Chondrocyte (in vitro differentiated cells): ENCODE measurements at regions not wholly inside any gene's neighbourhood (a gene's known extent, or its start where the extent isn't known, plus 50 kb on each side); places are given as distances from the start of the nearest gene placed in this dataset.

Source experiments
- DNase-seq: peaks from one replicate; pipeline ENCODE4 v3.0.0; 2021; ENCODE audit warnings: mixed read lengths, low spot score
- H3K27ac Mint-ChIP-seq: one replicate; pipeline ENCODE4 v1.8.0; 2021; ENCODE audit warnings: mild to moderate bottlenecking, moderate library complexity, mixed read lengths; ENCODE audit not compliant: unreplicated experiment
- H3K27me3 Mint-ChIP-seq: 2 replicates; pipeline ENCODE4 v1.8.0; 2021; ENCODE audit warnings: low read depth, mixed read lengths
- H3K36me3 Mint-ChIP-seq: 2 replicates; pipeline ENCODE4 v1.8.0; 2021; ENCODE audit warnings: low read depth, mixed read lengths
- H3K4me1 Mint-ChIP-seq: 2 replicates; pipeline ENCODE4 v1.8.0; 2021; ENCODE audit warnings: low read depth, mild to moderate bottlenecking, mixed read lengths
- H3K4me3 Mint-ChIP-seq: one replicate; pipeline ENCODE4 v1.8.0; 2021; ENCODE audit warnings: mild to moderate bottlenecking, moderate library complexity, mixed read lengths; ENCODE audit not compliant: unreplicated experiment
- H3K9me3 Mint-ChIP-seq: 2 replicates; pipeline ENCODE4 v1.8.0; 2021; ENCODE audit warnings: low read depth, mixed read lengths
- CTCF ChIP-seq: fragments of 200-600 bp; sonication (generic); IDR thresholded peaks from 2 replicates; pipeline ENCODE4 v1.5.0; 2021; ENCODE audit warnings: antibody characterized with exemption, mild to moderate bottlenecking, moderate library complexity

DNA sequence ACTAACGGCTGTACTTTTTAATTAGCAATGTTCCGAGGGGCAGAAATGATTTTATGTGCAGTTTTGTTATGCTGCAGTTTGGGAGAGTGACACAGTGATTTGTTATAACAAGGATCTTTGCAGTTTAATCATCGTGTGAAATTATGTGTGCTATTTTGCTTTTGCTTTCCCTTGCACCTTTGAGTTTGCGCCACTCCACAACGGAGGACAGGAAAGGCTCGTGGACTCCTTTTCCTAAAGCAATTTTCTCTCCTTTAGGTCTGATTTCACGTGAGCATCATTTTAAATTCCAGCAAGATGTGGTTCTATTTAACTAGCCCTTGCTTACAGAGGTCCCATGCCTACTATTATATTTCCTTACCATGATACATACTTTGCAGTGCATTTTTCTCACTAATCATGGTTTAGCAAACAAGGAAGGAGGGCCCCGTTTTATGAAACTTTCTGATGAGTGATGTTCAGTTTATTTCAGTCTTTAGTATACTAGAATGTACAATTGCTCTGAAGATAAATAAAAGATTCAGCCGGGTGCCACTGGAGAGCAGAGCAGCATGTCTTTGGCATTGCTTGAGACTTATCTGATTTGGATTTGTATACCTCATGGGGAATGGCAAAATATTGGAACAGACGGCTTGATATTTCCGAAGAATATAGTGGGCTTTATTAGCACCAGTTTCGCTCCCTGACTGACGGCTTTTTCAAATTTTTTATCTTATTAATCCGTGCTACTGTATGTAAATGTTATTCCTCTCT is 528.2 kb upstream of the FANCL start:
- Mint-ChIP-seq H3K36me3 (no peaks in the 10 kb centered on the region), H3K9me3 (no peaks in the 10 kb centered on the region), H3K27me3 (peaks cover 47% of the 10 kb centered on the region), H3K4me1 (peaks cover 7% of the 10 kb centered on the region), H3K27ac (no peak overlapping the region), H3K4me3 (no peak overlapping the region)
- no peak for TF ChIP-seq CTCF
- no peak for DNase-seq

- TF ChIP-seq CTCF: no peak
Measured at GRCh38 chr2:58768715-58769080, 527.6 kb upstream of the FANCL start.

DNA sequence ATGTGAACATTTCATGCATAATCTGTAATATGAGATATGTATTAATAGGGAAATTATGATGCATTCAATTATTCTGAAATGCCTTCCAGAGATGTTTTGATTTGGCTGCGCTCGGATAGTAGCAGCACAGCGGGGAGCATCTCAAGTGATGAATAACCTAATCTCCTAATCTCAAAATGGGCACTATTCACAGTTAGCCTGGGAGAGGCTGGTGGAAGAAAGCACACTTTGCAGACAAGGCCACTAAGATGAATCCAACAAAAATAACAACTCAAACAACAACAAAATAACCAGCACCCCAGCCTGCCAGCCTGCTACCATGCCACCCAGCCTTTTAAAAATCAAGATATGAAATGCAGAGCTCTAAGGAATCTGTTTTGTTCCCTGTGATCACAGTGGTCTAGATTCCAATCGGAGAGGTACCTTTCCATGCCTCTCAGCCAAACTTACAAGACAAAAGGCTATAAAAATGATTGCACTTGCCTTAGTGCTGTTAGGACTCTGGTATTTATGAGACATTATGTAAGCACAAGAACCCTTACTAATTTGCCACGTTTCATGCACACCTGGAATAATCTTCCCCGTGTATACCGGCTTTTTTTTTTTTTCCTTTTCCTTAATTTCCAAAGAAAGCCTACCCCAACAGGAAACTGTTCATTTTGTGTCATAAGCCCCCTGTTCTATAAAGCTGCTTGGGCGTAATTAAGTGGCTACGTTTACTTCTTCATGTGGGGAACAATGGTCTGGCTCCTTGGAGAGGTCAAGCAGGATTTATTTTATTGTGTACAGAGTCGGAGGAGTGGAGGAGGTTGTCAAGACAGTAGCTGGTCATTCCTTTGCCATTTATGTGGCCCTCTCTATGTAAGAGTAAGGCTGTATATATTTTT is 526.9 kb upstream of the FANCL start:
- peaks cover 47% of the 10 kb centered on the region for H3K27me3 Mint-ChIP-seq
- H3K4me1 Mint-ChIP-seq: peaks cover 7% of the 10 kb centered on the region
- no peaks in the 10 kb centered on the region for H3K9me3 Mint-ChIP-seq
- no peaks in the 10 kb centered on the region for H3K36me3 Mint-ChIP-seq
- no peak overlapping the region for H3K4me3 Mint-ChIP-seq
- no peak for TF ChIP-seq CTCF
- no peak for DNase-seq
- no peak overlapping the region for H3K27ac Mint-ChIP-seq

More at GRCh38 chr2:58768715-58769080, 527.6 kb upstream of the FANCL start:
- no peak overlapping the region for H3K4me3 Mint-ChIP-seq
- H3K27ac Mint-ChIP-seq: no peak overlapping the region
- DNase-seq: no peak
- no peaks in the 10 kb centered on the region for H3K36me3 Mint-ChIP-seq
- H3K27me3 Mint-ChIP-seq: peaks cover 47% of the 10 kb centered on the region
- no peaks in the 10 kb centered on the region for H3K9me3 Mint-ChIP-seq
- peaks cover 7% of the 10 kb centered on the region for H3K4me1 Mint-ChIP-seq

DNA sequence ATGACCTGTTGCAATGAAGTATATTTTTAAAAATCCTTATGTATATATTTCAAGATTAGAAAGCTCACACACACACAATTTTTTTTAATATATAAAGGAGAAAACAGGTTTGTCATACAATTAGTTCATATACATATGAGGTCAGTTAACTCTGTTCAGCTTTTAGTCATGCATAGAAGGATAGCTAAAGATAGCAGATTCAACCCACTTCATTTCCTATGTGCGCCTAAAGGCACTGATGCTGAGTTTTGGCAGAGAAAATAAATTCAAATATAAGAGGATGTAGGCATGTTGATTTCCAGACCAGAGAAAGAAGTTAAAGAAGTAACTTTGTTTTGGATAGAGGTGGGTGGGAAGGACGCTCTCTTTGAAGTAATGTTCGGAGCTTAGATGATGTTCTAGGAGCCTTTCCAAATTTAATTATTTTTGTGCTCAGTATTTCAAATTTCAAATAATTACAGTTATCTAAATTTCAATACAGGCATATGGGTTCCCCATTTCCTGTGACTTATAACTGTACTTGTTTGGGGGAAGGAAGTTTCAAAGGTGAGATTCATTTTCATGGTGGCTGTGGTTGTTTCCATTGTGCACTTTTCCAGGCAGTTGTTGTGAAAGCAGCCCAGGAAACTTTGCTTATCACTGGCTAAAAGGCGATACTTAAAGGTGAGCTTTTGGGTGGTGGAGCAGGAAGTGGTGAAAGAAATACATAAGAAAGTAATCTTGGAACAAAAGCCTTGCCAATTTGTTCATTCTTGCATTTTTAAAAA is 523.4 kb upstream of the FANCL start:
- H3K4me3 Mint-ChIP-seq: no peak overlapping the region
- TF ChIP-seq CTCF: no peak
- no peak overlapping the region for H3K27ac Mint-ChIP-seq
- no peak for DNase-seq
- no peaks in the 10 kb centered on the region for H3K9me3 Mint-ChIP-seq
- H3K36me3 Mint-ChIP-seq: no peaks in the 10 kb centered on the region
- peaks cover 2% of the 10 kb centered on the region for H3K4me1 Mint-ChIP-seq
- peaks cover 26% of the 10 kb centered on the region for H3K27me3 Mint-ChIP-seq

DNA sequence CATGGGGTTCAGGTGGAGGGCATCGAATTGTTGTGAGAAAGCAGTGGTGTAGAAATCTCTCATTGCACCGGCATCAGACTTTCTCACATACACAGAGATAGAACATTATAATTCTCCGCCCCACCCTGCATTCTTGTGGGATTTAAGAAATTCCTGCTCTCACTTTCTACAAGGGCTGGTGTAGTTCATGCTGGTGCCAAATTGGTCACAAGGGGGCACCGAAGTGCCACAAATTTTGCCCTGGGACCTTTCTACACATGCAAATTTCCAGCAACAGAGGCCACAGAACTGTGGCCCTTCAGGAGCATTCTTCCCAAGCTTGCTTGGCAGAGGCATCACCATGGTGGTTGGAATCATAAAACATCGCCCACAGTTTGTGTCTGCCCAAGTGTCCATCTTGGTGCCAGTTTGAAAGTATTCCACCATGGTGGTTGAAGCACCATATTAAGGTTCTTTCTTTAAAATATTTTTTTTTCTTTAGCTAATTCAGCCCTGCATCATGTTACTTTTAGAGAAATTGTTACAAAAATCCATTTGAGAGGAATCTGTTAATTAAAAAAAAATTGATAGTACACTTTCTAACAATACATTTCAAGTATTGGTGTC is 521.2 kb upstream of the FANCL start:
- Mint-ChIP-seq H3K36me3 (no peaks in the 10 kb centered on the region), H3K27ac (no peak overlapping the region), H3K4me3 (no peak overlapping the region), H3K27me3 (peaks cover 15% of the 10 kb centered on the region), H3K4me1 (no peaks in the 10 kb centered on the region), H3K9me3 (no peaks in the 10 kb centered on the region)
- no peak for DNase-seq
- TF ChIP-seq CTCF: peak; percentile 85
